SK-N-SH treated with all-trans-retinoic acid at 6 μM for 48 hours (cell line): ENCODE measurements at regions not wholly inside any gene's neighbourhood (a gene's known extent, or its start where the extent isn't known, plus 50 kb on each side); places are given as distances from the start of the nearest gene placed in this dataset.

Source experiments
- ATAC-seq: fragments of 200-7000 bp; cut with Tn5 transposase; 3 replicates; pipeline ENCODE4 v1.9.1; 2020; ENCODE audit warnings: mild to moderate bottlenecking, moderate library complexity
- ARNTL ChIP-seq: fragments of 450-650 bp; formaldehyde crosslinking; IDR thresholded peaks from 2 replicates; pipeline ENCODE4 v1.5.0; 2020; ENCODE audit warnings: low read depth, mild to moderate bottlenecking, moderate library complexity, borderline replicate concordance
- BACH2 ChIP-seq: fragments of 250-450 bp; sonication (Bioruptor Pico); IDR thresholded peaks from 2 replicates; pipeline ENCODE4 v1.9.0; 2021; ENCODE audit warnings: mild to moderate bottlenecking, borderline replicate concordance
- CSDC2 ChIP-seq: fragments of 250-450 bp; sonication (Bioruptor Pico); IDR thresholded peaks from 2 replicates; pipeline ENCODE4 v1.5.0; 2020; ENCODE audit warnings: mild to moderate bottlenecking, moderate library complexity
- ESRRG ChIP-seq: fragments of 250-450 bp; sonication (Bioruptor Pico); IDR thresholded peaks from 2 replicates; pipeline ENCODE4 v1.6.1; 2021; ENCODE audit warnings: mild to moderate bottlenecking
- GLIS3 ChIP-seq: fragments of 250-450 bp; sonication (Bioruptor Pico); IDR thresholded peaks from 2 replicates; pipeline ENCODE4 v1.5.0; 2020; ENCODE audit warnings: mild to moderate bottlenecking, moderate library complexity
- ISL1 ChIP-seq: fragments of 250-450 bp; sonication (Bioruptor Pico); IDR thresholded peaks from 2 replicates; pipeline ENCODE4 v2.1.2; 2022; ENCODE audit warnings: mild to moderate bottlenecking, moderate library complexity
- OSR1 ChIP-seq: fragments of 250-450 bp; sonication (Bioruptor Pico); IDR thresholded peaks from 2 replicates; pipeline ENCODE4 v1.8.0; 2022; ENCODE audit warnings: moderate library complexity, mild to moderate bottlenecking, inconsistent platforms
- PATZ1 ChIP-seq: fragments of 250-450 bp; sonication (Bioruptor Pico); IDR thresholded peaks from 2 replicates; pipeline ENCODE4 v1.8.0; 2020; ENCODE audit warnings: mild to moderate bottlenecking, moderate library complexity, borderline replicate concordance
- POU6F1 ChIP-seq: fragments of 250-450 bp; sonication (Bioruptor Pico); IDR thresholded peaks from 2 replicates; pipeline ENCODE4 v1.8.0; 2021; ENCODE audit warnings: low read depth, mild to moderate bottlenecking, moderate library complexity, borderline replicate concordance
- PPARA ChIP-seq: fragments of 250-450 bp; sonication (Bioruptor Pico); IDR thresholded peaks from 2 replicates; pipeline ENCODE4 v1.5.0; 2020; ENCODE audit warnings: mild to moderate bottlenecking, borderline replicate concordance
- RARB ChIP-seq: fragments of 250-450 bp; sonication (Bioruptor Pico); IDR thresholded peaks from 2 replicates; pipeline ENCODE4 v1.8.0; 2021; ENCODE audit warnings: mild to moderate bottlenecking, moderate library complexity
- SNAI2 ChIP-seq: fragments of 250-450 bp; sonication (Bioruptor Pico); IDR thresholded peaks from 2 replicates; pipeline ENCODE4 v1.5.0; 2020; ENCODE audit warnings: mild to moderate bottlenecking, moderate library complexity
- TCF4 ChIP-seq: fragments of 250-450 bp; sonication (Bioruptor Pico); IDR thresholded peaks from 2 replicates; pipeline ENCODE4 v1.8.0; 2021; ENCODE audit warnings: mild to moderate bottlenecking, moderate library complexity, borderline replicate concordance
- TOX ChIP-seq: fragments of 250-450 bp; sonication (Bioruptor Pico); IDR thresholded peaks from 2 replicates; pipeline ENCODE4 v1.8.0; 2021; ENCODE audit warnings: mild to moderate bottlenecking, moderate library complexity, borderline replicate concordance
- TSHZ2 ChIP-seq: fragments of 250-450 bp; sonication (Bioruptor Pico); IDR thresholded peaks from 2 replicates; pipeline ENCODE4 v1.5.0; 2020; ENCODE audit warnings: mild to moderate bottlenecking, moderate library complexity
- ZFP3 ChIP-seq: fragments of 250-450 bp; sonication (Bioruptor Pico); IDR thresholded peaks from 2 replicates; pipeline ENCODE4 v1.5.0; 2020; ENCODE audit warnings: mild to moderate bottlenecking, moderate library complexity
- ZFP30 ChIP-seq: fragments of 450-650 bp; formaldehyde crosslinking; IDR thresholded peaks from 2 replicates; pipeline ENCODE4 v1.5.0; 2022; ENCODE audit warnings: mild to moderate bottlenecking, moderate library complexity
- ZNF565 ChIP-seq: fragments of 450-650 bp; formaldehyde crosslinking; conservative IDR thresholded peaks from 2 replicates; pipeline ENCODE4 v1.5.0; 2020; ENCODE audit warnings: low read depth, mild to moderate bottlenecking, moderate library complexity
- ZNF70 ChIP-seq: fragments of 450-650 bp; formaldehyde crosslinking; IDR thresholded peaks from 2 replicates; pipeline ENCODE4 v1.5.0; 2020; ENCODE audit warnings: mild to moderate bottlenecking, moderate library complexity
- ZNF8 ChIP-seq: fragments of 450-650 bp; formaldehyde crosslinking; IDR thresholded peaks from 2 replicates; pipeline ENCODE4 v1.5.0; 2020; ENCODE audit warnings: mild to moderate bottlenecking, moderate library complexity

- TF ChIP-seq ISL1 (CRISPR knock-in tag) (0 out of 2 replicates have a peak, but pooled peaks have one; percentile 18), ZNF565 (CRISPR knock-in tag) (no peak), BACH2 (no peak), ZFP3 (CRISPR knock-in tag) (no peak)
- peak; percentile 75 for ATAC-seq
Measured at GRCh38 chr10:21364196-21365114, 161.0 kb downstream of the SKIDA1 start.

- TF ChIP-seq TOX (CRISPR knock-in tag) (no peak), GLIS3 (CRISPR knock-in tag) (no peak), ESRRG (CRISPR knock-in tag) (no peak), ZNF565 (CRISPR knock-in tag) (no peak), RARB (no peak), ISL1 (CRISPR knock-in tag) (no peak), PATZ1 (CRISPR knock-in tag) (no peak), PPARA (CRISPR knock-in tag) (no peak), CSDC2 (CRISPR knock-in tag) (no peak), OSR1 (CRISPR knock-in tag) (no peak), BACH2 (no peak)
- ATAC-seq = peak; percentile 14; the same call in 1 of the 3 replicates
Measured at GRCh38 chr10:21363731-21364104, 161.8 kb downstream of the SKIDA1 start.

- ATAC-seq = 0 out of 3 replicates have a peak, but pooled peaks have one; percentile 7
- no peak for TF ChIP-seq RARB
- TF ChIP-seq ZNF565 (CRISPR knock-in tag) = no peak
- TF ChIP-seq ZNF8 (CRISPR knock-in tag) = no peak
- TF ChIP-seq PPARA (CRISPR knock-in tag) = no peak
- no peak for TF ChIP-seq ESRRG (CRISPR knock-in tag)
- TF ChIP-seq SNAI2 = no peak
- no peak for TF ChIP-seq ISL1 (CRISPR knock-in tag)
- TF ChIP-seq ARNTL (CRISPR knock-in tag) = no peak
- no peak for TF ChIP-seq TSHZ2 (CRISPR knock-in tag)
- TF ChIP-seq BACH2 = no peak
- TF ChIP-seq ZFP3 (CRISPR knock-in tag) = no peak
- no peak for TF ChIP-seq TOX (CRISPR knock-in tag)
- TF ChIP-seq CSDC2 (CRISPR knock-in tag) = no peak
- TF ChIP-seq POU6F1 (CRISPR knock-in tag) = no peak
- no peak for TF ChIP-seq OSR1 (CRISPR knock-in tag)
- no peak for TF ChIP-seq ZNF70 (CRISPR knock-in tag)
- TF ChIP-seq GLIS3 (CRISPR knock-in tag) = no peak
Measured at GRCh38 chr10:21363092-21363730, 162.3 kb downstream of the SKIDA1 start.

- ATAC-seq = no peak
- TF ChIP-seq ISL1 (CRISPR knock-in tag) (no peak), TOX (CRISPR knock-in tag) (no peak), ZFP30 (CRISPR knock-in tag) (no peak), TCF4 (no peak)
- TF ChIP-seq, all 23 proteins: peak for 0
Measured at GRCh38 chr10:21359202-21359601, 166.3 kb downstream of the SKIDA1 start.
